ENCODE measurements at regions not wholly inside any gene's neighbourhood (a gene's known extent, or its start where the extent isn't known, plus 50 kb on each side); places are given as distances from the start of the nearest gene placed in this dataset.

GRCh38 chr14:101207041-101207440 lies 303.5 kb upstream of the RTL1 start:
- TF ChIP-seq EP300 (IDR thresholded peaks at IDR 0.05), result no peak
- no peak for TF ChIP-seq POLR2A (IDR thresholded peaks at IDR 0.05; ENCODE audit: low read depth)
- TF ChIP-seq CTCF (IDR thresholded peaks at IDR 0.05), result no peak
